ENCODE measurements at regions not wholly inside any gene's neighbourhood (a gene's known extent, or its start where the extent isn't known, plus 50 kb on each side); places are given as distances from the start of the nearest gene placed in this dataset.

DNA sequence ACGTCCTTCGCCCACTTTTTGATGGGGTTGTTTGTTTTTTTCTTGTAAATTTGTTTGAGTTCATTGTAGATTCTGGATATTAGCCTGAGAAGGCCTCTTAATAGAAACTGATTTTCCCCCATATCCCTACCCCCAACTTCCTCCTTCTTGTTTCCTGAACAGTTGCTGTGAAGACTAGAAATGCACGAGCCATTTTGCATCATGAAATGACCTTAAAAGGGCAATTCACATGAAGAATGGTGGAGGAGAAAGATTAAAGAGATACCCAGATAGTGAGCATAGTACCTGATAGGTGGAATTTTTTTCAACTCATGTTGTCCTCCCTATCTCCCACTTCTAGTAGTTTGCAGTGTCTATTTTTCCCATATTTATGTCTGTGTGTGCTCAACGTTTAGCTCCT, 55.2 kb upstream of the KCNH8 start:
- no peak for DNase-seq

DNA sequence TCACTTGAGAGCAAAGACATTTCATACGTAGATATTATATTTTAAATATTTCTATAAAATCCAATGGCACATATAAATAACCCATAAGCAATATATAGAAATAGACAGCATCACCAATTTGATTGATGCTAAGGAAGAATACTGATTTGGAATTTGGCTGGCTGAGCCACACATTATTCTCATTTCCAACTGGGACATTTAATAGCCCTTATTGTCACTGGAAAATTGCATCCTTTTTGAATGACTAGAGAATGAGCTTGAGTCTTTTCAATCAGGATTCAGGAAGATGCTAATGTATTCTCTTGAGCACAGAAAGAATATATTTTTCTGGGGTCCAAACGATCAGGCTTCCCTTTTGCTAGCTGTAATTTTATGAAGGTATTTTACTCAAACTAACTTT, 70.9 kb upstream of the KCNH8 start:
- no peak for DNase-seq

DNA sequence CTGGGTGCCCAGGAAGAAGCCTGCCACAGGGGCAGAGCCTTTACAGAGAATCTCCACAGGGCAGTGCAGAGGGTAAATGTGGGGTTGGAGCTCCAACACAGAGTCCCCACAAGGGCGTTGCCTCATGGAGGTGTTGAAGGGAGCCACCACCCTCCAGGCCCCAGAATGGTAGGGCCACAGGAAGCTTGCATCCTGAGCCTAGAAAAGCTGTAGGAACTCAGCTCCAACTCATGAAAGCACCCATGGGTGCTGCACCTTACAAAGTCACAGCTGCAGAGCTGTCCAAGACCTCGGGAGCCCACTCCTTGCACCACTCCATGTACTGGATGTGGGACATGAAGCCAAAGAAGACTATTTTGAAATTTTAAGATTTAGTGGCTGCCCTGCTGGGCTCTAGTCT, 73.3 kb upstream of the KCNH8 start:
- no peak for DNase-seq

DNA sequence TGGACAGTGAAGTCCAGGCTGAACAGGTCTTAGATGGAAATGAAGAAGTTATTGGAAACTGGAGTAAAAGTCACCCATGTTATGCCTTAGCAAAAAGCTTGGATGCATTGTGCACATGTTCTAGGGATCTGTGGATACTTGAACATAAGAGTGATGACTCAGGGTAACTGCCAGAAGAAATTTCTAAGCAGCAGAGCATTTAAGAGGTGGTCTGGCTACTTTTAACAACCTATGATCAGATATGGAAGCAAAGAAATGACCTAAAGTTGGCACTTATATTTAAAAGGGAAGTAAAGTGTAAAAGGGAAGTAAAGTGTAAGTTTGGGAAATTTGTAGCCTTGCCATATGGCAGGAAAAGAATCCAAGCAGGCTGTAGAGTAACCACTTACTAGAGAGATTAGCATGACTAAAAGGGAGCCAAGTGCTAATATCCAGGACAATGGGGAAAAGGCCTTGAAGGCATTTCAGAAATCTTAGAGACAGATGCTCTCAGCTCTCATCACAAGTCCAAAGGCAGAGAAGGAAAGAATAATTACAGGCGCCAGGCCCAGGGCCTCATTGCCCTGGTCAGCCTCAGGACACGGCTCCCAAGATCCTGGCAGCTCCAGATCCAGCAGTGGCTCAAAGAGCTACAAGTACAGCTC, 73.9 kb upstream of the KCNH8 start:
- DNase-seq = no peak

DNA sequence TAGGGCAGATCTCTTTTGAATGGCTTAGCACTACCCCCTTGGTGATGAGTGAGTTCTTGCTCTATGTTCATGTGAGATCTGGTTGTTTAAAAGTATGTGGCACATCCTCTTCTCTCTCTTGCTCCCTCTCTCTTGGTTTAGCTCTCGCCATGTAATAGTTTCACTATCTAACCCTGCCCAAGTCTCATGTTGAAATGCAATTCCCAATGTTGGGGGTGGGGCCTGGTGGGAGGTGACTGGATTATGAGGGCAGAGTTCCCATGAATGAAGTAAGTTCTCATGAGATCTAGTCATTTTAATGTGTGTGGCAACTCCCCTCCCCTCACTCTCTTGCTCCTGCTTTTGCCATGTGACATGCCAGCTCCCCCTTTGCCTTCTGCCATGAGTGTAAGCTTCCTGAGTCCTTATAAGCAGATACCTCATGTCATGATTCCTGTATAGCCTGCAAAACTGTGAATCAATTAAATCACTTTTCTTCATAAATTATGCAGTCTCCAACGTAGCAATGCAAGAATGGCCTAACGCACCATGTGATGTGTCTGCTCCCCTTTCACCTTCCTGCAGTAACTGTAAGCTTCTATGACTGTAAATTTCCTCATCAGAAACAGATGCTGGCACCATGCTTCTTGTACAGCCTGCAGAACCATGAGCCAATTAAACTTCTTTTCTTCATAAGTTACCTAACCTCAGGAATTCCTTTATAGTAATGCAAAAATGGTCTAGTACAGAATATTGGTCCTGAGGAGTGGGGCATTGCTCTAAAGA, 74.8 kb upstream of the KCNH8 start:
- no peak for DNase-seq

DNA sequence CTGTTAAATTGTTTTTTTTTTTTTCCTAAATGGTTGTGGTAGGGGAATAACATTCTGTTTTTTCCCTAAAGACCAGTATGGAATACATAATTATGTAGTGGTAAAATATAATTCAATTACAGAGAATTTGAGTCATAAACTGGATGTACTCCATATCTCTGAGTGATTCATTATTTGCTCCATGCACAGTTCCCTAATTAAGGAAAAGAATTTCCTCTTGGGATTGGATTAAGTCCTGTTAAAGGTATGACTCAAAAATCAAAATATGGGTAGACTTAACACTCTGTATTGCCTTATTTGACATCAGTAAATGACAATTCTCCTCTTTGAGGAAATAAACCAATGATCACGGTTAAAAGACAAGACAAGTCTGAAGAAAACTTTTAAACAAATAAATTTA, 78.0 kb upstream of the KCNH8 start:
- no peak for DNase-seq

GRCh38 chr3:19065027-19065426, 83.3 kb upstream of the KCNH8 start:
- DNase-seq = no peak

GRCh38 chr3:19063936-19064335, 84.4 kb upstream of the KCNH8 start:
- no peak for DNase-seq

GRCh38 chr3:19060404-19060803, 87.9 kb upstream of the KCNH8 start:
- DNase-seq = no peak

DNA sequence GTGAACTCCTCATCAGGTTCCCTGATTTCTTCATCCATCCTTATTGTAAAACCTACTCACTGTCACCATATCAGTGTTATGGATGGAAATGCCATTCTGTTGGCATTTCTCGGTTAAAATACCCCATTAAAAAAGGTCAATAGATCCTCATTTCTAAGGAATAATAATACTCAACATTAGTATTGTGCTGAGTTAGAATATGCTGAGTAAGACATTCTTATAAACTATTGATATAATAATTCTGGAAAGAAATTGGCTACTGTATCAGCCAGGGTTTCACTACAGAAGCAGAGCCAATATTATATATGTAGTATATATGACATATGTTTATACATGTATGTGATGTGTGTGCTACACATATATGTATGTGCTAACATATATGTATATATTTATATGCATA, 95.4 kb upstream of the KCNH8 start:
- no peak for DNase-seq

GRCh38 chr3:19046440-19046839, 101.9 kb upstream of the KCNH8 start:
- DNase-seq = no peak

- no peak for DNase-seq
Observed at GRCh38 chr3:19030522-19030839, 117.8 kb upstream of the KCNH8 start.

GRCh38 chr3:19029837-19030521, 118.3 kb upstream of the KCNH8 start:
- no peak for DNase-seq

DNA sequence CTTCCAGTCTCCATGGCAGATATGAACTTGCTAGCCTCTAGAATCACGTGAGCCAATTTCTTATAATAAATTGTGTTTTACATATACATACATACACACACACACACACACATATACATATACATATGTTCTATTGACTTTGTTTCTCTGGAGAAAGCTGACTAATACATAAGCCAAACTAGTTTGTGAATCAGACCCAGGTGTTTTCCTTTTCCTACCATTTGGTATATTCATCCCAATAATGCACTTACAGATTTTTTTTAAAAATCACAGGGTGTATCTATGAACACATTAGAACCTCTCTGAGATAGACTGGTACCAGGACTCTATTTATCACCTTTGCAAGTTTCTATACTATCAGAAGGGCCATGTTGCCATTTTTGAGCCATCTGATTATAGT, 122.9 kb upstream of the KCNH8 start:
- DNase-seq = no peak

DNA sequence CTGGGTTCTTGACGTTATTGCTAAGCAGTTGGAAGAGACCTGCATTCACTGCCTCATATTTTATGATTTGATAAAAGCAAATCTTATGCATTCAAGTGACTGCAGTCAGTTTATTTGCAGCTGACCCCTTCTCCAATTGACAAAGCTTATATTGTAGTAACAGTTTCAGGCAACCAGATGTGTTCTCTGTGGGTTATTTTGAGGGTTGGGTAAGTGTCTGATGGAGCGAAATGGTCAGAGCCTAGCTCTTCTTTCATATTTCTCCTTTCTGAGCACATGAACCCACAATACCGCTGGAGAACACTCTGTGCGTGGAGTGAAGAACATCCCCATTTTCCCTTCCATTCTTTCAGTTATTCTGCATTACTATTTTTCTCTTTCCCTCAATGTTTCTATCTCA, 125.8 kb upstream of the KCNH8 start:
- DNase-seq = no peak

GRCh38 chr3:19016851-19017250, 131.5 kb upstream of the KCNH8 start:
- DNase-seq = no peak

DNA sequence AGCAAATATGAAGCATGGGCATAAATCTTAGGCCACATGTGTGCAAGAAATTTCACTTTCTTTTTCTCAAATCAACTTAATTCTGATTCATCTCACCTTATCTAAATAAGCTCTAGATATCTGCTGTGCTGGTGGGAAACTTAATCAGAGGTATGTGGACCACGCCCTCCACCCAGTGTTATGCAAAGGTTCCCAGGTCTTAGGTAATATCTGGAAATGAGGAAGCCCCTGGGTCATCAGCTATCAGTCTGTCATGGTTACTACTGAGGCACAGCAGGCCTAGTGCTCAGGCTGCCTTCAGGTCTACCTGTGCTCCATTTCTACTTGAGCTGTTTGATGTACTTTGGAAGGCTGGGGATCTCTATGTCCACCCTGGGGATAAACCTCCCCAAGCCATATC, 134.4 kb upstream of the KCNH8 start:
- no peak for DNase-seq

DNA sequence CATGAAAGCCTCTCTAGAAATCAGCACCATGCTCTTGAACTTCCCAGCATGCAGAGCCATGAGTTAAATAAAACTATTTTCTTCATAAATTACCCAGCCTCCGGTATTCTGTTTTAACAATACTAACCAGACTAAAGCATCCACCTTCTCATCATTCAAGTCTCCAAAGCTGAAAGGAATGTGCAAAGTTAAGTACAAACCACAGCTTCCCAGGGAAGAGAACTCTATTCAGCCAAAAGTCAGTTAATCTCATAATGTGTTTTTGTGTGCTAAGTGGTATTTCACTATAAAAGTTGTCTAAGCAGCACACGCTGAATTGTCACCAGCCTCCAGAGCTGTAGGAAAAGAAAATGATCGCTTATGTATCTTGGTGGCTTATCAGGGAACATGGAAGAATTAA, 135.5 kb upstream of the KCNH8 start:
- DNase-seq = no peak

DNA sequence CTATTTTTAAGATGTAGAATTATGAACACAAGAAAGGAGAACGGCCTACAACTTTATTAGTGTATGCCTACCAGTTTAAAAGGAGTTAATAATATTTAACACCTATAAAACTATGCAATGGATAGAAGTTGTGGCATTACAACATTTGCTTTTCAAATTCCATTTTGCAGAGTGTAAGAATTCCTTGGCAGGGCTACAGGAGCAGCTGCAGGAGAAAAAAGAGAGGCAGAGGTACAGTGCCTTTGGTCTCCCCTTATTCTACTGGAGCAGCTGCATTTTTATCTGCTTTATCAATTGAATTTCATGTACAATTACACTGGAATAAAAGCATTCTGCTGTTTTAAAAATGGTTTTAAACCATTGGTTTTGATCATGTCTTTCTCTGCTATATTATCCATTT, 145.7 kb upstream of the KCNH8 start:
- DNase-seq = no peak

GRCh38 chr3:18998069-18998468, 150.2 kb upstream of the KCNH8 start:
- no peak for DNase-seq

- DNase-seq = no peak
Observed at GRCh38 chr3:18992709-18993108, 155.6 kb upstream of the KCNH8 start.

DNA sequence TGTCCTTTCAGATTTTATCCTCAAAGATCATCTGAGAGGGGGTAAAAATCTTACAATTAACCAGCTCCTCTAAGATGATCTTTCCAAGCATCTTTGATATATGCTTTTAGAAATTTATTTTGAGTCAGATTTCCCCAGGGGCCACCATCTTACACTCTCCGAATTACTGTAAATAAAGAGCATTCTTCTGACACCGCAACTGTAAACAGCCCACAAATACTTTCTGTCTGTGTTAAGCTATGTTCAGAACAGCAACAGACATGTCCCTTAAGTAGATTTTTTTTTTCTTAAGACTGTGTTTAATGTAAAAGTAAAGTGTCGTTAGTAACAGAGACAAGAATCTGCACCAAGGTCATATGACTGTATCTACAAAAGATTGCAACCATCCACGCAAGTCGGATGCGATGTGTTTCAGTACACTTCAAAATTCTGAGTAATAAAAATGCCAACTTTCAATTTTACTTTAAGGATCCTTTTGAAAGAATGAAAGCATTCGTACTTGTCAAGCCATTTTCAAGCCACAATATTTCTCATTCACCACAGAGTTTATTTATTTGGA, 159.0 kb upstream of the KCNH8 start:
- no peak for DNase-seq

DNA sequence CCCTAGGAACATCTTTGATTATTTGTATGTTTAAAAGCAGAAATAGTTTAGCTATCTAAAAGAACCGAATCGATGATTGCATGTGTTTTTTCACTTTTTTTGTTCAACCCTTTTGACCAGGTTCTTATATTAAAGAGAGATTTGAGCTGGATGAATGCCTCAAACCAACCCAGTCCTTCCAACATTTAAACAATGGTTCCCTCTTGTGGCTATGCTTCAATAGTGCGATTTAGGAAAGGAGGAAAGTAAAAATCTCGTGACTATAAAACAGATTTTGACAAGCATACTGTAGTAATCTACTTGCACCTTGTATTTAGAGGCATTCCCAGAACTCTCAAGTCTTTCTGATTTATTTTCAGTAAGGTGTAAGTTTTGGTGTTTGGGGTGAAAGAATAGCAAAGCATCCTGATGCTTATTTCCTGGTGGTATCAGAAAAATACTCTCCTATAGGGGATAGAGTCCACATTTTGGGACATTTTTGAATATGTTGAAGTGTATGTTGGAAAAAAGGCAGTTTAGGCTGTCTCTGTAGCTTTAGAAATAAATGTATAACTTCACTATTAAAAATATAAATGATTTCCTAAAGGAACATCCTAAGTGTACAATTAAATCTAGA, 159.6 kb upstream of the KCNH8 start:
- no peak for DNase-seq
